ENCODE measurements at regions not wholly inside any gene's neighbourhood (a gene's known extent, or its start where the extent isn't known, plus 50 kb on each side); places are given as distances from the start of the nearest gene placed in this dataset.

DNA sequence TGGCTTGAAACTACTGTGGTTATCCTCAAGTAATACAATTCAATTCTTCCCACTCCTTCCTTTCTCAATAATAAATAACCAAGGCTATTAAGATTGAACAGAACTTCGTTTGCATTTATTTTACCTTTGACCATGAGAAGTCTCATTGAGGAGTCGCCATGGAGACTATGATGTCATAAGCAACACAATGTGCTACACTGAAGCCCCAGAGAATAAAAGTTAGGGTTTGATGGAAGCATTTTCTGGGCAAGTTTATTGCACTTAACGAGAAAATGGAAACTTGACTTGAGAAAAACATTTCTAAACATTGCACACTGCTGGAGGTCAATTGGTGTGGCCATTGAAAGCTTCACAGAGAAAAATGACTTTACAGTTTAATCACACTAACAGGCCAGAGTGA, 121.5 kb downstream of the FAM76B start:
- H3K79me2 ChIP-seq (ENCODE audit: insufficient read depth, low read length): no peaks in the 10 kb centered on the region
- H4K20me1 ChIP-seq (ENCODE audit: insufficient read depth, low read length): no peaks in the 10 kb centered on the region
- H3K9ac ChIP-seq (ENCODE audit: low read depth, low read length): no peak overlapping the region
- no peak overlapping the region for H3K4me2 ChIP-seq (ENCODE audit: insufficient read depth, low read length)
- no peak for TF ChIP-seq EZH2 (IDR thresholded peaks at IDR 0.05; ENCODE audit: borderline replicate concordance, low read depth, low read length, severe bottlenecking)
- TF ChIP-seq, protein P1, sequence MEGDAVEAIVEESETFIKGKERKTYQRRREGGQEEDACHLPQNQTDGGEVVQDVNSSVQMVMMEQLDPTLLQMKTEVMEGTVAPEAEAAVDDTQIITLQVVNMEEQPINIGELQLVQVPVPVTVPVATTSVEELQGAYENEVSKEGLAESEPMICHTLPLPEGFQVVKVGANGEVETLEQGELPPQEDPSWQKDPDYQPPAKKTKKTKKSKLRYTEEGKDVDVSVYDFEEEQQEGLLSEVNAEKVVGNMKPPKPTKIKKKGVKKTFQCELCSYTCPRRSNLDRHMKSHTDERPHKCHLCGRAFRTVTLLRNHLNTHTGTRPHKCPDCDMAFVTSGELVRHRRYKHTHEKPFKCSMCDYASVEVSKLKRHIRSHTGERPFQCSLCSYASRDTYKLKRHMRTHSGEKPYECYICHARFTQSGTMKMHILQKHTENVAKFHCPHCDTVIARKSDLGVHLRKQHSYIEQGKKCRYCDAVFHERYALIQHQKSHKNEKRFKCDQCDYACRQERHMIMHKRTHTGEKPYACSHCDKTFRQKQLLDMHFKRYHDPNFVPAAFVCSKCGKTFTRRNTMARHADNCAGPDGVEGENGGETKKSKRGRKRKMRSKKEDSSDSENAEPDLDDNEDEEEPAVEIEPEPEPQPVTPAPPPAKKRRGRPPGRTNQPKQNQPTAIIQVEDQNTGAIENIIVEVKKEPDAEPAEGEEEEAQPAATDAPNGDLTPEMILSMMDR (IDR thresholded peaks at IDR 0.05; ENCODE audit: borderline replicate concordance, extremely low read depth, low read length, poor library complexity, severe bottlenecking): no peak
- peaks cover 2% of the 10 kb centered on the region for H3K27me3 ChIP-seq (ENCODE audit: insufficient read depth, low read length, poor library complexity)
- no peak overlapping the region for H2AFZ ChIP-seq (ENCODE audit: low read depth, low read length)
- no peaks in the 10 kb centered on the region for H3K4me1 ChIP-seq (ENCODE audit: insufficient read depth, low read length)
- DNase-seq (no peak), ATAC-seq (ENCODE audit: insufficient read depth, low read depth) (no peak)
- H3K9me3 ChIP-seq (ENCODE audit: insufficient read depth, low read length, severe bottlenecking): no peaks in the 10 kb centered on the region
- H3K4me3 ChIP-seq (ENCODE audit: low read depth in 1 of 2, low read length in 2 of 2): no peak overlapping the region
- no peak overlapping the region for H3K27ac ChIP-seq (ENCODE audit: low read length)
- H3K36me3 ChIP-seq (ENCODE audit: insufficient read depth, low read length): no peaks in the 10 kb centered on the region

DNA sequence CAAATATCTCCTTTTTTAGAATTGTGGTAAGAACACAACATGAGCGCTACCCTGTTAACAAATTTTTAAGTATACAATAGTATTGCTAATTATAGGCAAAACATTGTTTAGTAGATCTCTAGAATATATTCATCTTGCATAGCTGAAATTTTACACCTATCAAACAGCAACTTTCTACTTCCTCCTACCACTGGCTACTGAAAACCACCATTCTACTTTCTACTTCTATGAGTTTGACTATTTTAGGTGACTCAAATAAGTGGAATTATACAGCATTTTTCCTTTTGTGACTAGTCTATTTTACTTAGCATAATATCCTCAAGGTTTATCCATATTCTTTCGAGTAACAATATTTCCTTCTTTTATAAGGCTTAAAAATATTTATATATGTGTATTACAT, 128.4 kb downstream of the FAM76B start:
- Histone ChIP-seq H3K79me2 (ENCODE audit: insufficient read depth, low read length) (no peaks in the 10 kb centered on the region), H4K20me1 (ENCODE audit: insufficient read depth, low read length) (no peaks in the 10 kb centered on the region), H2AFZ (ENCODE audit: low read depth, low read length) (no peak overlapping the region), H3K4me1 (ENCODE audit: insufficient read depth, low read length) (no peaks in the 10 kb centered on the region), H3K9ac (ENCODE audit: low read depth, low read length) (no peak overlapping the region), H3K27ac (ENCODE audit: low read length) (no peak overlapping the region), H3K4me3 (ENCODE audit: low read depth in 1 of 2, low read length in 2 of 2) (no peak overlapping the region), H3K27me3 (ENCODE audit: insufficient read depth, low read length, poor library complexity) (peaks cover 2% of the 10 kb centered on the region), H3K36me3 (ENCODE audit: insufficient read depth, low read length) (no peaks in the 10 kb centered on the region), H3K4me2 (ENCODE audit: insufficient read depth, low read length) (no peak overlapping the region), H3K9me3 (ENCODE audit: insufficient read depth, low read length, severe bottlenecking) (no peaks in the 10 kb centered on the region)
- TF ChIP-seq EZH2 (IDR thresholded peaks at IDR 0.05; ENCODE audit: borderline replicate concordance, low read depth, low read length, severe bottlenecking): no peak
- TF ChIP-seq, protein P1 (IDR thresholded peaks at IDR 0.05; ENCODE audit: borderline replicate concordance, extremely low read depth, low read length, poor library complexity, severe bottlenecking): no peak
- DNase-seq (no peak), ATAC-seq (ENCODE audit: insufficient read depth, low read depth) (no peak)

DNA sequence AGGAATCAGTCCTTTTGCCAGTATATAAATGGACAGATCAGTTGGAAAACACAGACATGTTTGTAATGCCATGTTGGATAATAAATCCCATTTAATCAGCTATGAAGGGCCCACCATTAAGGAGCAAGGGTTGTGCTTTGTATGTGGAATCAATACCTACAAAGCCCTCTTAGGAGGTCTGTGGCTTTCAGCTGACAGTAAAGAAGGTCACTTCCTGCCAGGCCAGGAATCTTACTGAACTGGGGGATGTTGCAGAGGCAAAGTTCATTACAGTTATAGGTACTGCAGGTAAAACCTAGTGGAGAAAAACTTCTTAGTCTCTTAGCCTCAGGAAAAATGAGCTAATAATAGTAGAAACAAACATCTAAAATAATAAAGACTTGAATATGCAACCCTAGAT, 129.5 kb downstream of the FAM76B start:
- H3K27me3 ChIP-seq (ENCODE audit: insufficient read depth, low read length, poor library complexity): no peaks in the 10 kb centered on the region

More for the DNA sequence above, 129.5 kb downstream of the FAM76B start:
- H3K9me3 ChIP-seq (ENCODE audit: insufficient read depth, low read length, severe bottlenecking): no peaks in the 10 kb centered on the region
- H3K9ac ChIP-seq (ENCODE audit: low read depth, low read length): no peak overlapping the region
- no peaks in the 10 kb centered on the region for H4K20me1 ChIP-seq (ENCODE audit: insufficient read depth, low read length)
- no peak overlapping the region for H2AFZ ChIP-seq (ENCODE audit: low read depth, low read length)
- no peak overlapping the region for H3K4me2 ChIP-seq (ENCODE audit: insufficient read depth, low read length)
- no peaks in the 10 kb centered on the region for H3K79me2 ChIP-seq (ENCODE audit: insufficient read depth, low read length)
- ATAC-seq (ENCODE audit: insufficient read depth, low read depth) (no peak), DNase-seq (no peak)
- no peak overlapping the region for H3K27ac ChIP-seq (ENCODE audit: low read length)
- H3K4me3 ChIP-seq (ENCODE audit: low read depth in 1 of 2, low read length in 2 of 2): no peak overlapping the region
- H3K4me1 ChIP-seq (ENCODE audit: insufficient read depth, low read length): no peaks in the 10 kb centered on the region
- no peaks in the 10 kb centered on the region for H3K36me3 ChIP-seq (ENCODE audit: insufficient read depth, low read length)
- TF ChIP-seq EZH2 (IDR thresholded peaks at IDR 0.05; ENCODE audit: borderline replicate concordance, low read depth, low read length, severe bottlenecking): no peak
- TF ChIP-seq, protein P1 (IDR thresholded peaks at IDR 0.05; ENCODE audit: borderline replicate concordance, extremely low read depth, low read length, poor library complexity, severe bottlenecking): no peak

All from DND-41 (cell line).